CD14-positive monocyte (primary cell): ENCODE measurements at regions not wholly inside any gene's neighbourhood (a gene's known extent, or its start where the extent isn't known, plus 50 kb on each side); places are given as distances from the start of the nearest gene placed in this dataset.
"Not testable (repeated sequence)": the region's sequence is repeated elsewhere in the genome, so short reads cannot be mapped to it uniquely, and the experiment has no call there.

Source experiments
- DNase-seq, 3 donors: peaks; one replicate each; pipeline ENCODE4 v3.0.0-alpha.2; 2011 to 2022
- H2AFZ ChIP-seq: 2 replicates; pipeline ENCODE4 v1.6.0; 2012; ENCODE audit warnings: mild to moderate bottlenecking, low read depth, low read length, inconsistent platforms; ENCODE audit not compliant: insufficient read depth, poor library complexity, severe bottlenecking
- H3K27ac ChIP-seq, 2 donors: 1 replicate in 1 of 2; 2 replicates in 1 of 2; pipeline ENCODE4 v1.5.1; 2012 to 2013; ENCODE audit warnings: low read length in 2 of 2, control low read depth in 1 of 2, inconsistent platforms in 1 of 2, low read depth in 1 of 2, mild to moderate bottlenecking in 1 of 2
- H3K27me3 ChIP-seq, 2 donors: one replicate each; pipeline versions ENCODE4 v1.6.0 to v1.6.1; 2011 to 2013; ENCODE audit warnings: low read length in 2 of 2; ENCODE audit not compliant: control insufficient read depth in 2 of 2, insufficient read depth in 2 of 2
- H3K36me3 ChIP-seq, 2 donors: replicated peaks in 1 of 2; 1 replicate in 1 of 2; 2 replicates in 1 of 2; pipeline versions ENCODE4 v1.5.1 to v1.6.1; 2012 to 2013; ENCODE audit warnings: low read length in 2 of 2, control low read depth in 1 of 2, inconsistent platforms in 1 of 2, mild to moderate bottlenecking in 1 of 2; ENCODE audit not compliant: insufficient read depth in 2 of 2, control insufficient read depth in 1 of 2
- H3K4me1 ChIP-seq, 2 donors: 1 replicate in 1 of 2; 2 replicates in 1 of 2; pipeline versions ENCODE4 v1.5.1 to v1.6.1; 2012 to 2013; ENCODE audit warnings: low read length in 2 of 2, control low read depth in 1 of 2, inconsistent platforms in 1 of 2, mild to moderate bottlenecking in 1 of 2, moderate library complexity in 1 of 2; ENCODE audit not compliant: insufficient read depth in 2 of 2, control insufficient read depth in 1 of 2
- H3K4me2 ChIP-seq: replicated peaks from 2 replicates; pipeline ENCODE3; 2012; ENCODE audit warnings: low read length, moderate library complexity, mild to moderate bottlenecking; ENCODE audit not compliant: poor library complexity, severe bottlenecking; ENCODE audit errors: extremely low read depth
- H3K4me3 ChIP-seq, 3 experiments: fragments of 200-600 bp in 1 of 3; sonication (generic) in 1 of 3; replicated peaks in 1 of 3; 1 replicate in 2 of 3; 2 replicates in 1 of 3; pipeline ENCODE4 v1.5.1; 2011 to 2013; ENCODE audit warnings: low read length in 3 of 3, mild to moderate bottlenecking in 3 of 3, control low read depth in 2 of 3, low read depth in 2 of 3, inconsistent platforms in 1 of 3, moderate library complexity in 1 of 3
- H3K79me2 ChIP-seq: 2 replicates; pipeline ENCODE4 v1.6.0; 2012; ENCODE audit warnings: mild to moderate bottlenecking, control low read depth, inconsistent platforms, low read length, moderate library complexity; ENCODE audit not compliant: insufficient read depth
- H3K9ac ChIP-seq: 2 replicates; pipeline ENCODE4 v1.6.0; 2017; ENCODE audit warnings: low read length, mild to moderate bottlenecking; ENCODE audit not compliant: insufficient read depth, poor library complexity, severe bottlenecking
- H3K9me3 ChIP-seq, 2 donors: replicated peaks in 1 of 2; 1 replicate in 1 of 2; 2 replicates in 1 of 2; pipeline versions ENCODE4 v1.5.1 to v1.6.1; 2012 to 2013; ENCODE audit warnings: low read length in 2 of 2, control low read depth in 1 of 2; ENCODE audit not compliant: control insufficient read depth in 1 of 2, insufficient read depth in 1 of 2
- H4K20me1 ChIP-seq: 2 replicates; pipeline ENCODE4 v1.6.0; 2012; ENCODE audit warnings: mild to moderate bottlenecking, low read length, control low read depth, moderate library complexity; ENCODE audit not compliant: insufficient read depth
- H3K27ac Mint-ChIP-seq, 7 donors: one replicate each; pipeline ENCODE4 v1.8.0; 2020; ENCODE audit warnings: mild to moderate bottlenecking in 7 of 7, mixed read lengths in 7 of 7, moderate library complexity in 6 of 7, inconsistent platforms in 2 of 7
- H3K27me3 Mint-ChIP-seq, 3 donors: one replicate each; pipeline ENCODE4 v1.8.0; 2021 to 2022; ENCODE audit warnings: low read depth in 3 of 3, mild to moderate bottlenecking in 3 of 3, mixed read lengths in 3 of 3, moderate library complexity in 3 of 3, inconsistent platforms in 1 of 3
- H3K36me3 Mint-ChIP-seq, 2 donors: one replicate each; pipeline ENCODE4 v1.8.0; 2020; ENCODE audit warnings: mixed read lengths in 2 of 2, inconsistent platforms in 1 of 2, mild to moderate bottlenecking in 1 of 2
- H3K4me1 Mint-ChIP-seq: one replicate; pipeline ENCODE4 v1.8.0; 2020; ENCODE audit warnings: mild to moderate bottlenecking, mixed read lengths
- H3K4me3 Mint-ChIP-seq, 2 donors: one replicate each; pipeline ENCODE4 v1.8.0; 2020; ENCODE audit warnings: mild to moderate bottlenecking in 2 of 2, mixed read lengths in 2 of 2, moderate library complexity in 1 of 2
- H3K9me3 Mint-ChIP-seq, 7 donors: one replicate each; pipeline ENCODE4 v1.8.0; 2020 to 2022; ENCODE audit warnings: mixed read lengths in 7 of 7, mild to moderate bottlenecking in 6 of 7, moderate library complexity in 6 of 7, inconsistent platforms in 2 of 7
- CTCF ChIP-seq: fragments of 200-600 bp; IDR thresholded peaks from one replicate; pipeline ENCODE4 v1.8.0; 2022; ENCODE audit warnings: antibody characterized with exemption, mild to moderate bottlenecking
- WGBS: methylation state at CpG from one replicate; pipeline ENCODE4 v1.1.5; 2013; ENCODE audit warnings: missing lambda C conversion rate; ENCODE audit not compliant: insufficient coverage; 5-methylcytosine and 5-hydroxymethylcytosine counted together
- intact Hi-C, 2 donors: fragments of 100-400 bp; cut with micrococcal nuclease; formaldehyde crosslinking; loops; one replicate each; pipeline versions ENCODE4 v1.15.0 to v1.15.1; 2023

GRCh38 chr15:24076090-24076784 lies 389.1 kb upstream of the NDN start:
- H3K27me3 ChIP-seq: no peaks in the 10 kb centered on the region
- no peak overlapping the region for H3K4me2 ChIP-seq
- no peak overlapping the region for H3K27ac ChIP-seq
- Mint-ChIP-seq H3K9me3 (peaks cover 5 to 23% (median 16%) of the 10 kb centered on the region in 7 donors), H3K4me1 (no peaks in the 10 kb centered on the region), H3K27me3 (no peaks in the 10 kb centered on the region), H3K4me3 (no peak overlapping the region), H3K36me3 (no peaks in the 10 kb centered on the region), H3K27ac (no peak overlapping the region)
- no peaks in the 10 kb centered on the region for H3K36me3 ChIP-seq
- H2AFZ ChIP-seq: no peak overlapping the region
- TF ChIP-seq CTCF: no peak
- no peaks in the 10 kb centered on the region for H3K4me1 ChIP-seq
- intact Hi-C loops: no loop called here
- no peak overlapping the region for H3K9ac ChIP-seq
- H4K20me1 ChIP-seq: no peaks in the 10 kb centered on the region
- no peaks in the 10 kb centered on the region for H3K79me2 ChIP-seq
- no peak overlapping the region for H3K4me3 ChIP-seq
- no CpG with 5 or more reads among the region's 1 CpG for WGBS
- no peak for DNase-seq
- peaks cover 21 to 33% of the 10 kb centered on the region in 2 donors for H3K9me3 ChIP-seq

GRCh38 chr15:24078310-24079029 lies 391.4 kb upstream of the NDN start:
- H3K9me3 Mint-ChIP-seq: peaks cover 5 to 31% (median 16%) of the 10 kb centered on the region in 7 donors
- Histone ChIP-seq H3K27me3 (no peaks in the 10 kb centered on the region), H3K27ac (no peak overlapping the region), H3K79me2 (no peaks in the 10 kb centered on the region), H2AFZ (no peak overlapping the region), H3K4me3 (no peak overlapping the region), H3K9ac (no peak overlapping the region), H3K4me2 (no peak overlapping the region), H4K20me1 (no peaks in the 10 kb centered on the region), H3K4me1 (no peaks in the 10 kb centered on the region), H3K9me3 (peaks cover 27 to 40% of the 10 kb centered on the region in 2 donors), H3K36me3 (no peaks in the 10 kb centered on the region)
- H3K36me3 Mint-ChIP-seq: no peaks in the 10 kb centered on the region
- no peak overlapping the region for H3K27ac Mint-ChIP-seq
- no peak for TF ChIP-seq CTCF
- no peaks in the 10 kb centered on the region for H3K27me3 Mint-ChIP-seq
- no peak for DNase-seq
- intact Hi-C loops: no loop called here
- WGBS: 93% methylated on average over 27 of the region's 29 CpGs
- no peaks in the 10 kb centered on the region for H3K4me1 Mint-ChIP-seq
- no peak overlapping the region for H3K4me3 Mint-ChIP-seq

- H3K4me2 ChIP-seq, H3K4me3 ChIP-seq, intact Hi-C loops, H3K27ac ChIP-seq, H3K36me3 Mint-ChIP-seq, H2AFZ ChIP-seq, H3K79me2 ChIP-seq, H3K36me3 ChIP-seq, H3K4me1 Mint-ChIP-seq, H3K27me3 ChIP-seq, H3K9ac ChIP-seq, H3K27ac Mint-ChIP-seq, H3K27me3 Mint-ChIP-seq, DNase-seq, H4K20me1 ChIP-seq, H3K4me3 Mint-ChIP-seq, H3K4me1 ChIP-seq: not testable (repeated sequence)
- H3K9me3 ChIP-seq: peaks cover 25 to 45% of the 10 kb centered on the region in 2 donors
- peaks cover 8 to 38% (median 24%) of the 10 kb centered on the region in 7 donors for H3K9me3 Mint-ChIP-seq
- WGBS: no CpG with 5 or more reads among the region's 1 CpG
Measured at GRCh38 chr15:24088941-24089340, 401.8 kb upstream of the NDN start.
